Islet of Langerhans (tissue), 1 donor: ENCODE measurements at regions not wholly inside any gene's neighbourhood (a gene's known extent, or its start where the extent isn't known, plus 50 kb on each side); places are given as distances from the start of the nearest gene placed in this dataset.
A peak's percentile ranks its signal among the peaks of the same experiment; 100 is the strongest.

Experiments
- FAIRE-seq: peaks from one replicate; lab custom pipeline; 2011; peaks lifted over from hg19 to GRCh38; lab: Jason Lieb, UNC

GRCh38 chr1:8083739-8084484 is 57.8 kb upstream of the ERRFI1 start:
- FAIRE-seq = peak; percentile 38

- FAIRE-seq = no peak
Measured at GRCh38 chr1:8082945-8083344, 56.8 kb upstream of the ERRFI1 start.

- FAIRE-seq = peak; percentile 93
Measured at GRCh38 chr1:8078176-8078671, 52.1 kb upstream of the ERRFI1 start.

- peak; percentile 38 for FAIRE-seq
Measured at GRCh38 chr1:8077602-8078001, 51.5 kb upstream of the ERRFI1 start.

GRCh38 chr1:8077120-8077573 is 51.0 kb upstream of the ERRFI1 start:
- FAIRE-seq = no peak

GRCh38 chr1:8076176-8076575 is 50.1 kb upstream of the ERRFI1 start:
- no peak for FAIRE-seq
